ENCODE measurements at regions not wholly inside any gene's neighbourhood (a gene's known extent, or its start where the extent isn't known, plus 50 kb on each side); places are given as distances from the start of the nearest gene placed in this dataset.

DNA sequence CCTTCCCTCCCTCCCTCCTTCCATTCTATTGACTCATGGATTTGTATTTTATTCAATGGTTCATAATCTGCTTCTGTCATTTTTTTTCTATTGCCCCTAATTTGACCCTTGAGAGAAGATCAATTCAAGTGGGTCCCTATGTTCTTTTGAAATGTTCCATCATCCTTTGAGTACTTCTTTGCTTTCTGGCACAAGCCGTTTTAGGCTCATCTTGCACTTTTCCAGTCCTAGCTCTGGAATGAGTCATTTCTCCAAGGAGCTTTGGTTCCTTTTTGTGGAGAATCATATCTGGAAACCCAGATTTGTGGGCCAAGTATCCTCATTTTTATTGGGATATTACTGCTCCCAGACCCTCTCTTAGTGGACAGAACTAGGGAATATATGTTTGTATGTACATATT is 126.8 kb upstream of the PTPN3 start:
- H3K4me1 Mint-ChIP-seq = no peaks in the 10 kb centered on the region
- DNase-seq (ENCODE audit: low spot score) (no peak), ATAC-seq (no peak)
- H3K36me3 Mint-ChIP-seq = no peaks in the 10 kb centered on the region
- no peak overlapping the region for H3K27ac Mint-ChIP-seq
- peaks cover 9% of the 10 kb centered on the region for H3K27me3 Mint-ChIP-seq (ENCODE audit: low read depth)
- POLR2A ChIA-PET = no interaction called here
- TF ChIP-seq TP53 (CRISPR knock-in tag; IDR thresholded peaks at IDR 0.05) (no peak), ELF4 (CRISPR knock-in tag; IDR thresholded peaks at IDR 0.05; ENCODE audit: low read depth) (no peak), NR1H2 (CRISPR knock-in tag; IDR thresholded peaks at IDR 0.05) (no peak)
- TF ChIP-seq, protein P1, sequence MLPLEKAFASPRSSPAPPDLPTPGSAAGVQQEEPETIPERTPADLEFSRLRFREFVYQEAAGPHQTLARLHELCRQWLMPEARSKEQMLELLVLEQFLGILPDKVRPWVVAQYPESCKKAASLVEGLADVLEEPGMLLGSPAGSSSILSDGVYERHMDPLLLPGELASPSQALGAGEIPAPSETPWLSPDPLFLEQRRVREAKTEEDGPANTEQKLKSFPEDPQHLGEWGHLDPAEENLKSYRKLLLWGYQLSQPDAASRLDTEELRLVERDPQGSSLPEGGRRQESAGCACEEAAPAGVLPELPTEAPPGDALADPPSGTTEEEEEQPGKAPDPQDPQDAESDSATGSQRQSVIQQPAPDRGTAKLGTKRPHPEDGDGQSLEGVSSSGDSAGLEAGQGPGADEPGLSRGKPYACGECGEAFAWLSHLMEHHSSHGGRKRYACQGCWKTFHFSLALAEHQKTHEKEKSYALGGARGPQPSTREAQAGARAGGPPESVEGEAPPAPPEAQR (CRISPR knock-in tag; IDR thresholded peaks at IDR 0.05) = no peak
- TF ChIP-seq, protein P2, sequence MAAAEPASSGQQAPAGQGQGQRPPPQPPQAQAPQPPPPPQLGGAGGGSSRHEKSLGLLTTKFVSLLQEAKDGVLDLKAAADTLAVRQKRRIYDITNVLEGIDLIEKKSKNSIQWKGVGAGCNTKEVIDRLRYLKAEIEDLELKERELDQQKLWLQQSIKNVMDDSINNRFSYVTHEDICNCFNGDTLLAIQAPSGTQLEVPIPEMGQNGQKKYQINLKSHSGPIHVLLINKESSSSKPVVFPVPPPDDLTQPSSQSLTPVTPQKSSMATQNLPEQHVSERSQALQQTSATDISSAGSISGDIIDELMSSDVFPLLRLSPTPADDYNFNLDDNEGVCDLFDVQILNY (CRISPR knock-in tag; IDR thresholded peaks at IDR 0.05) = no peak
- TF ChIP-seq, protein P3, sequence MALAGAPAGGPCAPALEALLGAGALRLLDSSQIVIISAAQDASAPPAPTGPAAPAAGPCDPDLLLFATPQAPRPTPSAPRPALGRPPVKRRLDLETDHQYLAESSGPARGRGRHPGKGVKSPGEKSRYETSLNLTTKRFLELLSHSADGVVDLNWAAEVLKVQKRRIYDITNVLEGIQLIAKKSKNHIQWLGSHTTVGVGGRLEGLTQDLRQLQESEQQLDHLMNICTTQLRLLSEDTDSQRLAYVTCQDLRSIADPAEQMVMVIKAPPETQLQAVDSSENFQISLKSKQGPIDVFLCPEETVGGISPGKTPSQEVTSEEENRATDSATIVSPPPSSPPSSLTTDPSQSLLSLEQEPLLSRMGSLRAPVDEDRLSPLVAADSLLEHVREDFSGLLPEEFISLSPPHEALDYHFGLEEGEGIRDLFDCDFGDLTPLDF (CRISPR knock-in tag; IDR thresholded peaks at IDR 0.05) = no peak
- TF ChIP-seq, protein P4, sequence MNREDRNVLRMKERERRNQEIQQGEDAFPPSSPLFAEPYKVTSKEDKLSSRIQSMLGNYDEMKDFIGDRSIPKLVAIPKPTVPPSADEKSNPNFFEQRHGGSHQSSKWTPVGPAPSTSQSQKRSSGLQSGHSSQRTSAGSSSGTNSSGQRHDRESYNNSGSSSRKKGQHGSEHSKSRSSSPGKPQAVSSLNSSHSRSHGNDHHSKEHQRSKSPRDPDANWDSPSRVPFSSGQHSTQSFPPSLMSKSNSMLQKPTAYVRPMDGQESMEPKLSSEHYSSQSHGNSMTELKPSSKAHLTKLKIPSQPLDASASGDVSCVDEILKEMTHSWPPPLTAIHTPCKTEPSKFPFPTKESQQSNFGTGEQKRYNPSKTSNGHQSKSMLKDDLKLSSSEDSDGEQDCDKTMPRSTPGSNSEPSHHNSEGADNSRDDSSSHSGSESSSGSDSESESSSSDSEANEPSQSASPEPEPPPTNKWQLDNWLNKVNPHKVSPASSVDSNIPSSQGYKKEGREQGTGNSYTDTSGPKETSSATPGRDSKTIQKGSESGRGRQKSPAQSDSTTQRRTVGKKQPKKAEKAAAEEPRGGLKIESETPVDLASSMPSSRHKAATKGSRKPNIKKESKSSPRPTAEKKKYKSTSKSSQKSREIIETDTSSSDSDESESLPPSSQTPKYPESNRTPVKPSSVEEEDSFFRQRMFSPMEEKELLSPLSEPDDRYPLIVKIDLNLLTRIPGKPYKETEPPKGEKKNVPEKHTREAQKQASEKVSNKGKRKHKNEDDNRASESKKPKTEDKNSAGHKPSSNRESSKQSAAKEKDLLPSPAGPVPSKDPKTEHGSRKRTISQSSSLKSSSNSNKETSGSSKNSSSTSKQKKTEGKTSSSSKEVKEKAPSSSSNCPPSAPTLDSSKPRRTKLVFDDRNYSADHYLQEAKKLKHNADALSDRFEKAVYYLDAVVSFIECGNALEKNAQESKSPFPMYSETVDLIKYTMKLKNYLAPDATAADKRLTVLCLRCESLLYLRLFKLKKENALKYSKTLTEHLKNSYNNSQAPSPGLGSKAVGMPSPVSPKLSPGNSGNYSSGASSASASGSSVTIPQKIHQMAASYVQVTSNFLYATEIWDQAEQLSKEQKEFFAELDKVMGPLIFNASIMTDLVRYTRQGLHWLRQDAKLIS (CRISPR knock-in tag; IDR thresholded peaks at IDR 0.05; ENCODE audit: borderline replicate concordance) = no peak
- TF ChIP-seq, protein P5, sequence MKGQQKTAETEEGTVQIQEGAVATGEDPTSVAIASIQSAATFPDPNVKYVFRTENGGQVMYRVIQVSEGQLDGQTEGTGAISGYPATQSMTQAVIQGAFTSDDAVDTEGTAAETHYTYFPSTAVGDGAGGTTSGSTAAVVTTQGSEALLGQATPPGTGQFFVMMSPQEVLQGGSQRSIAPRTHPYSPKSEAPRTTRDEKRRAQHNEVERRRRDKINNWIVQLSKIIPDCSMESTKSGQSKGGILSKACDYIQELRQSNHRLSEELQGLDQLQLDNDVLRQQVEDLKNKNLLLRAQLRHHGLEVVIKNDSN (CRISPR knock-in tag; IDR thresholded peaks at IDR 0.05) = no peak
- peaks cover 14% of the 10 kb centered on the region for H3K9me3 Mint-ChIP-seq
- CTCF ChIA-PET = no interaction called here
- H3K4me3 Mint-ChIP-seq = no peak overlapping the region

DNA sequence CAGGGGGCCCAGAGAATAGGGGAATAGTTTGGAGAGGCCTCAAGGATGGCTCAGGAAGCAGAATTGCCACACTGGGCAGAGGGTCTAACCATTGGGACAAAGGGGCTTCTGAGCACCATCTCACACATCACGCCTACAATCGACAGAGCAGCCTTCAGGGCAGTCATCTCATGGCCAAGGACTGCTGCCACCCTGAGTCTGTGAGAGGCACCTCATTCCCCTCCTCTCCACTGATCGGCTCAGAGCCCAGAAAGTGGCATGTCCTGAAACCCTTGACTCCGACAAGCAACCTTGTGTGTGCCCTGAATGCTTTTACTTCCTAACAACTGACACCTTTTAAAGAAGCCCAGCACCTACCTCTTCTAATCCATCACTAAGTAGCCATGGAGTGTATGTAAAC is 128.9 kb upstream of the PTPN3 start:
- Mint-ChIP-seq H3K4me1 (no peaks in the 10 kb centered on the region), H3K9me3 (peaks cover 31% of the 10 kb centered on the region), H3K36me3 (peaks cover 11% of the 10 kb centered on the region), H3K27ac (no peak overlapping the region), H3K4me3 (no peak overlapping the region), H3K27me3 (ENCODE audit: low read depth) (peaks cover 9% of the 10 kb centered on the region)
- no peak for DNase-seq (ENCODE audit: low spot score)
- ChIA-PET POLR2A (no interaction called here), CTCF (interaction anchor here (0.6 to 1.4 kb wide), 2 partner anchors 53 to 216 kb away, joined by 3 to 4 read pairs; no protein-coding TSS in a partner anchor)
- peak; percentile 78 for ATAC-seq
- no peak for TF ChIP-seq KAT7 (CRISPR knock-in tag; IDR thresholded peaks at IDR 0.05; ENCODE audit: borderline replicate concordance)
- TF ChIP-seq, protein P6, sequence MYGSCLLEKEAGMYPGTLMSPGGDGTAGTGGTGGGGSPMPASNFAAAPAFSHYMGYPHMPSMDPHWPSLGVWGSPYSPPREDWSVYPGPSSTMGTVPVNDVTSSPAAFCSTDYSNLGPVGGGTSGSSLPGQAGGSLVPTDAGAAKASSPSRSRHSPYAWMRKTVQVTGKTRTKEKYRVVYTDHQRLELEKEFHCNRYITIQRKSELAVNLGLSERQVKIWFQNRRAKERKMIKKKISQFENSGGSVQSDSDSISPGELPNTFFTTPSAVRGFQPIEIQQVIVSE (CRISPR knock-in tag; IDR thresholded peaks at IDR 0.05; ENCODE audit: borderline replicate concordance) = no peak
- TF ChIP-seq NFE2L1 (CRISPR knock-in tag; IDR thresholded peaks at IDR 0.05) = no peak
- TF ChIP-seq, protein P7, sequence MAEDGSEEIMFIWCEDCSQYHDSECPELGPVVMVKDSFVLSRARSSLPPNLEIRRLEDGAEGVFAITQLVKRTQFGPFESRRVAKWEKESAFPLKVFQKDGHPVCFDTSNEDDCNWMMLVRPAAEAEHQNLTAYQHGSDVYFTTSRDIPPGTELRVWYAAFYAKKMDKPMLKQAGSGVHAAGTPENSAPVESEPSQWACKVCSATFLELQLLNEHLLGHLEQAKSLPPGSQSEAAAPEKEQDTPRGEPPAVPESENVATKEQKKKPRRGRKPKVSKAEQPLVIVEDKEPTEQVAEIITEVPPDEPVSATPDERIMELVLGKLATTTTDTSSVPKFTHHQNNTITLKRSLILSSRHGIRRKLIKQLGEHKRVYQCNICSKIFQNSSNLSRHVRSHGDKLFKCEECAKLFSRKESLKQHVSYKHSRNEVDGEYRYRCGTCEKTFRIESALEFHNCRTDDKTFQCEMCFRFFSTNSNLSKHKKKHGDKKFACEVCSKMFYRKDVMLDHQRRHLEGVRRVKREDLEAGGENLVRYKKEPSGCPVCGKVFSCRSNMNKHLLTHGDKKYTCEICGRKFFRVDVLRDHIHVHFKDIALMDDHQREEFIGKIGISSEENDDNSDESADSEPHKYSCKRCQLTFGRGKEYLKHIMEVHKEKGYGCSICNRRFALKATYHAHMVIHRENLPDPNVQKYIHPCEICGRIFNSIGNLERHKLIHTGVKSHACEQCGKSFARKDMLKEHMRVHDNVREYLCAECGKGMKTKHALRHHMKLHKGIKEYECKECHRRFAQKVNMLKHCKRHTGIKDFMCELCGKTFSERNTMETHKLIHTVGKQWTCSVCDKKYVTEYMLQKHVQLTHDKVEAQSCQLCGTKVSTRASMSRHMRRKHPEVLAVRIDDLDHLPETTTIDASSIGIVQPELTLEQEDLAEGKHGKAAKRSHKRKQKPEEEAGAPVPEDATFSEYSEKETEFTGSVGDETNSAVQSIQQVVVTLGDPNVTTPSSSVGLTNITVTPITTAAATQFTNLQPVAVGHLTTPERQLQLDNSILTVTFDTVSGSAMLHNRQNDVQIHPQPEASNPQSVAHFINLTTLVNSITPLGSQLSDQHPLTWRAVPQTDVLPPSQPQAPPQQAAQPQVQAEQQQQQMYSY (CRISPR knock-in tag; IDR thresholded peaks at IDR 0.05) = no peak
